Liver (tissue), 3 donors: ENCODE measurements at regions not wholly inside any gene's neighbourhood (a gene's known extent, or its start where the extent isn't known, plus 50 kb on each side); places are given as distances from the start of the nearest gene placed in this dataset.

ENCODE experiments used
- EGR1 ChIP-seq, 2 donors: IDR thresholded peaks; 2 replicates each; pipeline ENCODE4 v1.6.1; 2016 to 2018; ENCODE audit warnings: antibody characterized with exemption in 2 of 2, low read depth in 2 of 2
- GABPA ChIP-seq, 2 donors: IDR thresholded peaks in 1 of 2; conservative IDR thresholded peaks in 1 of 2; 2 replicates each; pipeline ENCODE4 v1.6.1; 2016; ENCODE audit warnings: antibody characterized with exemption in 2 of 2, mild to moderate bottlenecking in 1 of 2, moderate library complexity in 1 of 2
- HNF4A ChIP-seq, 2 donors: conservative IDR thresholded peaks; 2 replicates each; pipeline ENCODE4 v1.6.1; 2016; ENCODE audit warnings: antibody characterized with exemption in 2 of 2, mild to moderate bottlenecking in 2 of 2
- JUND ChIP-seq, 2 donors: IDR thresholded peaks; 2 replicates each; pipeline ENCODE4 v1.6.1; 2016; ENCODE audit warnings: antibody characterized with exemption in 2 of 2
- RAD21 ChIP-seq, 2 donors: IDR thresholded peaks; 2 replicates each; pipeline ENCODE4 v1.6.1; 2016; ENCODE audit warnings: antibody characterized with exemption in 2 of 2, mild to moderate bottlenecking in 2 of 2
- RXRA ChIP-seq, 2 donors: IDR thresholded peaks; 2 replicates each; pipeline ENCODE4 v1.6.1; 2017 to 2018; ENCODE audit warnings: antibody characterized with exemption in 2 of 2, mild to moderate bottlenecking in 1 of 2
- TAF1 ChIP-seq: conservative IDR thresholded peaks from 2 replicates; pipeline ENCODE4 v1.6.1; 2016; ENCODE audit warnings: antibody characterized with exemption, mild to moderate bottlenecking
- TF ChIP-seq, protein P1 (sequence below): fragments of 150-350 bp; IDR thresholded peaks from 2 replicates; pipeline ENCODE4 v1.5.1; 2017; ENCODE audit warnings: improper control_type of control experiment, low read depth, low read length; ENCODE audit not compliant: missing input control
- TF ChIP-seq, protein P2 (sequence below): IDR thresholded peaks from 2 replicates; pipeline ENCODE4 v1.6.1; 2016; ENCODE audit warnings: antibody characterized with exemption, mild to moderate bottlenecking
- TF ChIP-seq, protein P3 (sequence below): IDR thresholded peaks from 2 replicates; pipeline ENCODE4 v1.6.1; 2016; ENCODE audit warnings: antibody characterized with exemption
- TF ChIP-seq, protein P4 (sequence below): IDR thresholded peaks from 2 replicates; pipeline ENCODE4 v1.6.1; 2016; ENCODE audit warnings: antibody characterized with exemption
- donor health status: healthy.
- donor health status: healthy.

DNA sequence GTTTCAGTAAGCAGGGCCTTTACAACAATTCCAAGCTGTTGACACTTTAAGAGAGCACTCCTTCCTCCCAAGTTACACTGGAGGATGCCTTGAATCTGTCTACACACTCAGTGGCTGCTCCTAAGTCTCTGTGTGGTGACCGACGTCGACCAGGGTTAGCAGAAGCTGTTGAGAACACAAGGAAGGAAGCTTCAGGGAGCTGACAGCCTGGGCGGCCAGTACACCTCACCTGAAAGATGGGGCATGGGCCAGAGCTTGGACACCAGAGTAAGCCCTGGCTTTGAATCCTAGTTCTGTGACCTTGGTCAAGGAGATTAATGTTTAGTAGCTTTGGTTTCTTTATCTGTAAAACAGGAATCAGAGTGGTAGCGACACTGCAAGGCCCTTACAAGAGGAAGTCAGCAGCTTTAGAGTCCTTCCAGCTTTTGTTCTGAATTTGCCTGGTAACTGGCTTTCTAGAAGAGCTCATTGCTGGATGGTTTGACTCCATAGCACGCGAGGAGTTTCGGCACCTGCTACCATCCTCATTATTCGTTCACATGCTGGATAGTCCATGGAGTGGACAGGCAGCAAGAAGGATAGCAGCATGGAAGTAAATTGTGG, 214.2 kb downstream of the FGF9 start:
- TF ChIP-seq, protein P1, sequence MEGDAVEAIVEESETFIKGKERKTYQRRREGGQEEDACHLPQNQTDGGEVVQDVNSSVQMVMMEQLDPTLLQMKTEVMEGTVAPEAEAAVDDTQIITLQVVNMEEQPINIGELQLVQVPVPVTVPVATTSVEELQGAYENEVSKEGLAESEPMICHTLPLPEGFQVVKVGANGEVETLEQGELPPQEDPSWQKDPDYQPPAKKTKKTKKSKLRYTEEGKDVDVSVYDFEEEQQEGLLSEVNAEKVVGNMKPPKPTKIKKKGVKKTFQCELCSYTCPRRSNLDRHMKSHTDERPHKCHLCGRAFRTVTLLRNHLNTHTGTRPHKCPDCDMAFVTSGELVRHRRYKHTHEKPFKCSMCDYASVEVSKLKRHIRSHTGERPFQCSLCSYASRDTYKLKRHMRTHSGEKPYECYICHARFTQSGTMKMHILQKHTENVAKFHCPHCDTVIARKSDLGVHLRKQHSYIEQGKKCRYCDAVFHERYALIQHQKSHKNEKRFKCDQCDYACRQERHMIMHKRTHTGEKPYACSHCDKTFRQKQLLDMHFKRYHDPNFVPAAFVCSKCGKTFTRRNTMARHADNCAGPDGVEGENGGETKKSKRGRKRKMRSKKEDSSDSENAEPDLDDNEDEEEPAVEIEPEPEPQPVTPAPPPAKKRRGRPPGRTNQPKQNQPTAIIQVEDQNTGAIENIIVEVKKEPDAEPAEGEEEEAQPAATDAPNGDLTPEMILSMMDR = no peak
- no peak for TF ChIP-seq JUND (IDR thresholded peaks at IDR 0.05)
- no peak for TF ChIP-seq TAF1
- TF ChIP-seq, protein P2, sequence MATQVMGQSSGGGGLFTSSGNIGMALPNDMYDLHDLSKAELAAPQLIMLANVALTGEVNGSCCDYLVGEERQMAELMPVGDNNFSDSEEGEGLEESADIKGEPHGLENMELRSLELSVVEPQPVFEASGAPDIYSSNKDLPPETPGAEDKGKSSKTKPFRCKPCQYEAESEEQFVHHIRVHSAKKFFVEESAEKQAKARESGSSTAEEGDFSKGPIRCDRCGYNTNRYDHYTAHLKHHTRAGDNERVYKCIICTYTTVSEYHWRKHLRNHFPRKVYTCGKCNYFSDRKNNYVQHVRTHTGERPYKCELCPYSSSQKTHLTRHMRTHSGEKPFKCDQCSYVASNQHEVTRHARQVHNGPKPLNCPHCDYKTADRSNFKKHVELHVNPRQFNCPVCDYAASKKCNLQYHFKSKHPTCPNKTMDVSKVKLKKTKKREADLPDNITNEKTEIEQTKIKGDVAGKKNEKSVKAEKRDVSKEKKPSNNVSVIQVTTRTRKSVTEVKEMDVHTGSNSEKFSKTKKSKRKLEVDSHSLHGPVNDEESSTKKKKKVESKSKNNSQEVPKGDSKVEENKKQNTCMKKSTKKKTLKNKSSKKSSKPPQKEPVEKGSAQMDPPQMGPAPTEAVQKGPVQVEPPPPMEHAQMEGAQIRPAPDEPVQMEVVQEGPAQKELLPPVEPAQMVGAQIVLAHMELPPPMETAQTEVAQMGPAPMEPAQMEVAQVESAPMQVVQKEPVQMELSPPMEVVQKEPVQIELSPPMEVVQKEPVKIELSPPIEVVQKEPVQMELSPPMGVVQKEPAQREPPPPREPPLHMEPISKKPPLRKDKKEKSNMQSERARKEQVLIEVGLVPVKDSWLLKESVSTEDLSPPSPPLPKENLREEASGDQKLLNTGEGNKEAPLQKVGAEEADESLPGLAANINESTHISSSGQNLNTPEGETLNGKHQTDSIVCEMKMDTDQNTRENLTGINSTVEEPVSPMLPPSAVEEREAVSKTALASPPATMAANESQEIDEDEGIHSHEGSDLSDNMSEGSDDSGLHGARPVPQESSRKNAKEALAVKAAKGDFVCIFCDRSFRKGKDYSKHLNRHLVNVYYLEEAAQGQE = no peak
- TF ChIP-seq, protein P3, sequence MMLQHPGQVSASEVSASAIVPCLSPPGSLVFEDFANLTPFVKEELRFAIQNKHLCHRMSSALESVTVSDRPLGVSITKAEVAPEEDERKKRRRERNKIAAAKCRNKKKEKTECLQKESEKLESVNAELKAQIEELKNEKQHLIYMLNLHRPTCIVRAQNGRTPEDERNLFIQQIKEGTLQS = no peak
- TF ChIP-seq GABPA (IDR thresholded peaks at IDR 0.05 in 1 of 2, conservative IDR thresholded peaks at IDR 0.05 in 1 of 2) = no peak
- TF ChIP-seq, protein P4, sequence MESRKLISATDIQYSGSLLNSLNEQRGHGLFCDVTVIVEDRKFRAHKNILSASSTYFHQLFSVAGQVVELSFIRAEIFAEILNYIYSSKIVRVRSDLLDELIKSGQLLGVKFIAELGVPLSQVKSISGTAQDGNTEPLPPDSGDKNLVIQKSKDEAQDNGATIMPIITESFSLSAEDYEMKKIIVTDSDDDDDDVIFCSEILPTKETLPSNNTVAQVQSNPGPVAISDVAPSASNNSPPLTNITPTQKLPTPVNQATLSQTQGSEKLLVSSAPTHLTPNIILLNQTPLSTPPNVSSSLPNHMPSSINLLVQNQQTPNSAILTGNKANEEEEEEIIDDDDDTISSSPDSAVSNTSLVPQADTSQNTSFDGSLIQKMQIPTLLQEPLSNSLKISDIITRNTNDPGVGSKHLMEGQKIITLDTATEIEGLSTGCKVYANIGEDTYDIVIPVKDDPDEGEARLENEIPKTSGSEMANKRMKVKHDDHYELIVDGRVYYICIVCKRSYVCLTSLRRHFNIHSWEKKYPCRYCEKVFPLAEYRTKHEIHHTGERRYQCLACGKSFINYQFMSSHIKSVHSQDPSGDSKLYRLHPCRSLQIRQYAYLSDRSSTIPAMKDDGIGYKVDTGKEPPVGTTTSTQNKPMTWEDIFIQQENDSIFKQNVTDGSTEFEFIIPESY = no peak
- TF ChIP-seq RAD21 (IDR thresholded peaks at IDR 0.05) = no peak
- TF ChIP-seq HNF4A (conservative IDR thresholded peaks at IDR 0.05) = no peak
- no peak for TF ChIP-seq RXRA (IDR thresholded peaks at IDR 0.05)
- TF ChIP-seq EGR1 (IDR thresholded peaks at IDR 0.05; ENCODE audit: low read depth in 2 of 2) = no peak
